Raji (cell line): ENCODE measurements at regions not wholly inside any gene's neighbourhood (a gene's known extent, or its start where the extent isn't known, plus 50 kb on each side); places are given as distances from the start of the nearest gene placed in this dataset.

Experiments used
- POLR2A ChIP-seq: IDR thresholded peaks from 2 replicates; pipeline ENCODE4 v1.6.1; 2011; ENCODE audit warnings: low read depth, low read length, control low read depth; ENCODE audit not compliant: insufficient read depth

- no peak for TF ChIP-seq POLR2A
These were observed 153.2 kb upstream of the TOP1 start for GRCh38 chr20:40875116-40876085.

GRCh38 chr20:40880063-40880728, 148.4 kb upstream of the TOP1 start:
- no peak for TF ChIP-seq POLR2A

- TF ChIP-seq POLR2A = no peak
These were observed 147.9 kb upstream of the TOP1 start for GRCh38 chr20:40880729-40881109.

- no peak for TF ChIP-seq POLR2A
These were observed 146.5 kb upstream of the TOP1 start for GRCh38 chr20:40882152-40882551.

- TF ChIP-seq POLR2A = no peak
These were observed 145.5 kb upstream of the TOP1 start for GRCh38 chr20:40883097-40883496.

- no peak for TF ChIP-seq POLR2A
These were observed 141.5 kb upstream of the TOP1 start for GRCh38 chr20:40887105-40887504.

- TF ChIP-seq POLR2A = no peak
These were observed 138.4 kb upstream of the TOP1 start for GRCh38 chr20:40890181-40890580.

- TF ChIP-seq POLR2A = no peak
These were observed 138.0 kb upstream of the TOP1 start for GRCh38 chr20:40890635-40891034.

- TF ChIP-seq POLR2A = no peak
These were observed 137.3 kb upstream of the TOP1 start for GRCh38 chr20:40891351-40891750.

- TF ChIP-seq POLR2A = no peak
These were observed 136.0 kb upstream of the TOP1 start for GRCh38 chr20:40892642-40893041.

GRCh38 chr20:40893610-40894236, 134.9 kb upstream of the TOP1 start:
- TF ChIP-seq POLR2A = no peak

GRCh38 chr20:40894237-40894630, 134.4 kb upstream of the TOP1 start:
- TF ChIP-seq POLR2A = no peak

GRCh38 chr20:40895182-40895581, 133.4 kb upstream of the TOP1 start:
- TF ChIP-seq POLR2A = no peak

- peak; percentile 8; the same call in 1 of the 2 replicates for TF ChIP-seq POLR2A
These were observed 131.6 kb upstream of the TOP1 start for GRCh38 chr20:40896814-40897700.

- no peak for TF ChIP-seq POLR2A
These were observed 129.3 kb upstream of the TOP1 start for GRCh38 chr20:40899344-40899743.
